NCI-H128 (cell line): ENCODE measurements at regions not wholly inside any gene's neighbourhood (a gene's known extent, or its start where the extent isn't known, plus 50 kb on each side); places are given as distances from the start of the nearest gene placed in this dataset.
"Not testable (repeated sequence)": the region's sequence is repeated elsewhere in the genome, so short reads cannot be mapped to it uniquely, and the experiment has no call there.

Experiments
- DNase-seq: peaks from one replicate; lab custom pipeline; 2025; ENCODE audit not compliant: unreplicated experiment; lab: John Stamatoyannopoulos, UW

DNA sequence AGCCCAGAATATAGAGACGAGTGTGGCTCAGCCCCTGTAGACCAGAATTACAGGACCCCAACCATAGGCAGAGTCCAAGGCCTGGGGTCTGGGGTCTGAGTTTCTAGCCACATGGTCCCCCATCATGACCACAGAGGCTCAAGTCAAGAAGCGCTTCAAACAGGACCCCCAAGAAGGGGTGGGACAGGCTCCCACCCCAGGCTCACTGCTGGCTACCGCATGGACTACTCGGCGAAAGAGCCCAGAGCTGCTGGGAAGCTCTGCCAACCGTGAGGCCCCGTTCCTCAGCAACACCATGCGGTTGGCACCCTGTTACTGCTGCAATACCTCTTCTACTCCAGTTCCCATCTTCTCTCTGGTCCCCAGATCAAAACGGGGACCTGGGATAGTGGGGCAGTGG lies 254.8 kb downstream of the TEX29 start:
- DNase-seq = no peak

- no peak for DNase-seq
Measured at GRCh38 chr13:111575719-111576118, 255.3 kb downstream of the TEX29 start.

DNA sequence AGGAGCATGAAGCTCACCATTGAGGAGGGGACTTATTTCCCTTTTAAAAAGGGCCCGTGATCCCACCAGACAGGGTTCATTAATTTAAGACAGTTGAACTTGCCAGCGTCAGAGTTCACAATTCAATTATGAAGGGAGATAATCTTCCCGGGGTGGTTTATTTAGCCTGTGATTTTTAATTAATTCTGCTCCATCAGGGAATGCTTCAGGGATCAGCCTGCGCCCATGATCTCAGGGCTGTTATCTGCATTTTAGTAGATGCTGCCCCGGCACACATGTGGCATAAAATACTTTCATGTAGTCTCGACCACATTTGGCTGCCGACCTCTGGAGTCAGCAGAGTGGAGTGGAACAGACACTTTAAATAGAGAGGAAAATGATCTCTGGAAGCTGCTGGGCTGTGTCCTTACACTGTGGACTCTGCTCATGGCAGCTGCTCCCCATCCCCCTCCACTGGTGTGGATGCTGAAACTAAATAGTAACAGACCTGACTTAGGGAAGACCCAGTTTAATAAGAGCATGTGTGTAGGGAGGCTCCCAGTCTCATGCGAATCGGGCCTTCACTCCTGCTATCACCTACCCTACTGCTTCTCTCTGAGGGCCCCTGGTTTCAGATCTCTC lies 256.9 kb downstream of the TEX29 start:
- DNase-seq = no peak

GRCh38 chr13:111577956-111578605 lies 257.6 kb downstream of the TEX29 start:
- DNase-seq = no peak

DNA sequence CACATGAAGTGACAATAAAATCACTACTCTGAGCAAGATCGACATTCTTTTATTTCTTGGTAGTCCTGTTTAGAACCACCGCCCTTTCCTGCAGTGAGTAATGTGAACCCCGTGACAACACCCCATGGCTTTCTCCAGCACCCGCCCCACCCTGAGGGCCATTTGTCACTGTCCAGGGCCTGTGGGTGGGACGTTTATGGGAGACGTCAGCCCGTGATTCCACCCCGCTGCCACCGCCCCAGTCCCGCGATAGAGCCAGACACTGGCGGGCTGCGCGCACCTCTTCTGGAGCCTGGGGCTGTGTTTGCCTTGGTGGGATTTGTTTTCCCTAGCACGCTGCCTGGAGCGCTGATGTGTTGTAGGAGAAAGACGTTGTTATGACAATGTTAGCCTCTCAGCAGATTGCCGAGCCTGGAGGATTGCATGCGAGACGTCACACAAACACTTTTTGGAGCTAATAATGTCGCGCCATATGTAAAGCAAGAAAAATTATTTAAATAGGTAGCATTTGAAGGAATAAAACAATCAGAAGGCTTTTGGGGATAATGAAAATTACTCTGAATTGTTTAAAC lies 263.7 kb downstream of the TEX29 start:
- no peak for DNase-seq

GRCh38 chr13:111584870-111585269 lies 264.4 kb downstream of the TEX29 start:
- DNase-seq = no peak

- no peak for DNase-seq
Measured at GRCh38 chr13:111586291-111586690, 265.8 kb downstream of the TEX29 start.

GRCh38 chr13:111587249-111587648 lies 266.8 kb downstream of the TEX29 start:
- DNase-seq = no peak

GRCh38 chr13:111589321-111589720 lies 268.9 kb downstream of the TEX29 start:
- no peak for DNase-seq

GRCh38 chr13:111589992-111590391 lies 269.6 kb downstream of the TEX29 start:
- DNase-seq = no peak

DNA sequence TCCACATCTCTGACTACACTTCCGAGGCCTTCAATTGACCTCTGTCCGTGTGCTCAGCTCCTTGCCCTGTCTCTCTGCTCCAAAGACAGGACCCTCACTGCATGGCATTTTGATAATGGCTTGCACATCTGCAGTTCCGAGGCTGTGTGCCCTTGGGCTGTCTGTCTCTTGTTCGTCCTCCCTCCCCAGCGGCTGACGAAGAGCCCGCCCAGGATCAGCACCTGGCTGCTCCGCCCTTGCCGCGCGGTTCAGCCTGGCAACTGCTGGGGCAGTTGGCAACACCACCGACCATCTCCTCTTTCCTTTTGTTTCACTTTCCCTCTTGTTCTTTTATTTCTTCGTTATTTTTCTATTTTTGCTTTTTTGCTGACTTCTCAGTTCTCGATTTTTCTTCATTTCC lies 270.4 kb downstream of the TEX29 start:
- no peak for DNase-seq

DNA sequence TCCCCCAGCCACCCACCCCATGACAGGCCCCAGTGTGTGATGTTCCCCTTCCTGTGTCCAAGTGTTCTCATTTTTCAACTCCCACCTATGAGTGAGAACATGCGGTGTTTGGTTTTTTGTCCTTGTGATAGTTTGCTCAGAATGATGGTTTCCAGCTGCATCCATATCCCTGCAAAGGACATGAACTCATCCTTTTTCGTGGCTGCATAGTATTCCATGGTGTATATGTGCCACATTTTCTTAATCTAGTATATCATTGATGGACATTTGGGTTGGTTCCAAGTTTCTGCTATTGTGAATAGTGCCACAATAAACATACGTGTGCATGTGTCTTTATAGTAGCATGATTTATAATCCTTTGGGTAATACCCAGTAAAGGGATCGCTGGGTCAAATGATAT lies 273.0 kb downstream of the TEX29 start:
- not testable (repeated sequence) for DNase-seq

- DNase-seq = no peak
Measured at GRCh38 chr13:111594606-111595005, 274.2 kb downstream of the TEX29 start.

GRCh38 chr13:111595276-111595675 lies 274.8 kb downstream of the TEX29 start:
- DNase-seq = no peak

- no peak for DNase-seq
Measured at GRCh38 chr13:111595791-111596190, 275.3 kb downstream of the TEX29 start.

GRCh38 chr13:111597191-111597611 lies 276.8 kb downstream of the TEX29 start:
- no peak for DNase-seq

GRCh38 chr13:111597618-111598017 lies 277.2 kb downstream of the TEX29 start:
- no peak for DNase-seq

DNA sequence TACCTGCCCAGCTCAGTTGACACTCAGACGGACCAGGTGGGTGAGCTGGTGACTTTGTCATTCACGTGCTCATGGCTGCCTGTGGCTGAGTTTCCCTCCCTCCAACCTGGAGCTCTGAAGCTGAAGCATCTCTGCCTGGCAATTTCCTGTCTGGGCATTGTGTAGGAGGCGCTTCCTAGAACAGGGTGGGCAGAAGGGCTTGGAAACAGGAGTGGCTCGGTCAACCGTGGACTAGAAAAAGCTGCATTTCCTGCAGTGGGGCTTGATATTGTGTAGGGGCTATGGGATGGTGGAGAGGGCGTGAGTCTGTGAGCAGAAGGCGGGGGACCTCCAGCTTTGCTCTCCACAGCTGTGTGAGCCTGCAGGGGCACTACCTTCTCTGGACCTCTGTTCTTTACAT lies 278.3 kb downstream of the TEX29 start:
- DNase-seq = no peak

- no peak for DNase-seq
Measured at GRCh38 chr13:111599791-111600190, 279.3 kb downstream of the TEX29 start.

- DNase-seq = no peak
Measured at GRCh38 chr13:111602874-111603273, 282.4 kb downstream of the TEX29 start.

- no peak for DNase-seq
Measured at GRCh38 chr13:111604097-111604496, 283.7 kb downstream of the TEX29 start.

- DNase-seq = no peak
Measured at GRCh38 chr13:111608556-111608955, 288.1 kb downstream of the TEX29 start.

- no peak for DNase-seq
Measured at GRCh38 chr13:111609631-111610030, 289.2 kb downstream of the TEX29 start.
